ENCODE measurements at regions not wholly inside any gene's neighbourhood (a gene's known extent, or its start where the extent isn't known, plus 50 kb on each side); places are given as distances from the start of the nearest gene placed in this dataset.

GRCh38 chr12:38995249-38995648 is 89.9 kb upstream of the CPNE8 start:
- H3K27ac ChIP-seq (ENCODE audit: insufficient read depth, low read depth, low read length): no peak overlapping the region
- POLR2A ChIA-PET: no interaction called here
- FAIRE-seq (no peak), DNase-seq (ENCODE audit: low read depth, low spot score) (no peak)
- no peak overlapping the region for H3K9ac ChIP-seq (replicated peaks; ENCODE audit: extremely low read depth, insufficient read depth, low read length)
- no peak overlapping the region for H3K4me3 ChIP-seq (replicated peaks in 1 of 3; ENCODE audit: insufficient read depth in 1 of 3, low read depth in 1 of 3, low read length in 3 of 3)
- no peak overlapping the region for H2AFZ ChIP-seq (ENCODE audit: low read depth, low read length)
- BruUV-seq (replicated peaks): no TSS peak
- no peak overlapping the region for H3K4me2 ChIP-seq (ENCODE audit: insufficient read depth, low read length)
- no peaks in the 10 kb centered on the region for H3K36me3 ChIP-seq (ENCODE audit: control insufficient read depth in 2 of 2, extremely low read depth in 1 of 2, insufficient read depth in 2 of 2, low read length in 2 of 2)
- no peaks in the 10 kb centered on the region for H4K20me1 ChIP-seq (replicated peaks; ENCODE audit: control insufficient read depth, extremely low read depth, insufficient read depth, low read length)
- no peaks in the 10 kb centered on the region for H3K27me3 ChIP-seq (ENCODE audit: control insufficient read depth in 2 of 2, insufficient read depth in 2 of 2, low read length in 2 of 2)
- no peaks in the 10 kb centered on the region for H3K4me1 ChIP-seq (ENCODE audit: control insufficient read depth, extremely low read depth, insufficient read depth, low read length)
- no peaks in the 10 kb centered on the region for H3K79me2 ChIP-seq (ENCODE audit: control insufficient read depth, insufficient read depth, low read length)
- no peaks in the 10 kb centered on the region for H3K9me1 ChIP-seq (replicated peaks; ENCODE audit: control insufficient read depth, extremely low read depth, insufficient read depth, low read length)
- dilution Hi-C loops (cut with MboI; ENCODE audit: extremely low pct_ligation_motif_present, low sequenced_read_pairs): no loop called here
- CTCF ChIA-PET: interaction anchor here (1.2 kb wide), 1 partner anchor 74 kb away, joined by 4 read pairs; no protein-coding TSS in a partner anchor
- TF ChIP-seq MAX (IDR thresholded peaks at IDR 0.05; ENCODE audit: insufficient read depth, insufficient read length) (no peak), POLR2AphosphoS5 (IDR thresholded peaks at IDR 0.05; ENCODE audit: insufficient read depth, low read depth, low read length) (no peak)
- no peaks in the 10 kb centered on the region for H3K9me3 ChIP-seq (replicated peaks; ENCODE audit: control insufficient read depth, insufficient read depth, low read length)
- intact Hi-C loops (cut with micrococcal nuclease): no loop called here

DNA sequence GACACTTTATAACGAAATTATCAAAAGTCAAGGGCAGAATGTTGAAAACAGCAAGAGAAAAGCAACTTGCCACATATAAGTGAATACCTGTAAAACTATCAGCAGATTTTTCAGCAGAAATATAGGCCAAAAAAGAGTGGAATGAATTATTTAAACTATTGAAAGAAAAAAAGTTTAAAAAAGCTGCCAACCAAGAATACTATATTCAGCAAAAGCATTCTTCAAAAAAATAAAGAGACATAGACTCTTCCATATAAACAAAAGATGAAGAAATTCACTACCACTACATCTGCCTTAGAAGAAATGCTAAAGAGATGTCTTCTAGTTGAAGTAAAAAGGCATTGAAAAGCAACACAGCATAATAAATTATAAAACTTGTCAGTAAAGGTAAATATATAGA is 80.6 kb upstream of the CPNE8 start:
- no peak for FAIRE-seq
- no peak for DNase-seq (ENCODE audit: low read depth, low spot score)
- no peak overlapping the region for H3K27ac ChIP-seq (ENCODE audit: insufficient read depth, low read depth, low read length)
- ChIA-PET CTCF (no interaction called here), POLR2A (no interaction called here)
- H2AFZ ChIP-seq (ENCODE audit: low read depth, low read length): no peak overlapping the region
- H3K4me1 ChIP-seq (ENCODE audit: control insufficient read depth, extremely low read depth, insufficient read depth, low read length): no peaks in the 10 kb centered on the region
- H3K9me1 ChIP-seq (replicated peaks; ENCODE audit: control insufficient read depth, extremely low read depth, insufficient read depth, low read length): no peaks in the 10 kb centered on the region
- no TSS peak for BruUV-seq (replicated peaks)
- no peak overlapping the region for H3K4me2 ChIP-seq (ENCODE audit: insufficient read depth, low read length)
- H3K36me3 ChIP-seq (ENCODE audit: control insufficient read depth in 2 of 2, extremely low read depth in 1 of 2, insufficient read depth in 2 of 2, low read length in 2 of 2): no peaks in the 10 kb centered on the region
- dilution Hi-C loops (cut with MboI; ENCODE audit: extremely low pct_ligation_motif_present, low sequenced_read_pairs) (no loop called here), intact Hi-C loops (cut with micrococcal nuclease) (no loop called here)
- TF ChIP-seq MAX (IDR thresholded peaks at IDR 0.05; ENCODE audit: insufficient read depth, insufficient read length): no peak
- TF ChIP-seq EZH2 (IDR thresholded peaks at IDR 0.05; ENCODE audit: borderline replicate concordance, low read depth, low read length, severe bottlenecking): no peak
- TF ChIP-seq POLR2AphosphoS5 (IDR thresholded peaks at IDR 0.05; ENCODE audit: insufficient read depth, low read depth, low read length): no peak
- no peak for TF ChIP-seq FOS (IDR thresholded peaks at IDR 0.05; ENCODE audit: borderline replicate concordance, insufficient read depth, low read length)
- no peak for TF ChIP-seq JUN (IDR thresholded peaks at IDR 0.05; ENCODE audit: borderline replicate concordance, insufficient read depth, insufficient read length, low read depth)
- no peak for TF ChIP-seq GATA2 (IDR thresholded peaks at IDR 0.05; ENCODE audit: insufficient read depth, insufficient read length, low read depth, low read length)
- TF ChIP-seq POLR2A (IDR thresholded peaks at IDR 0.05; ENCODE audit: low read depth, low read length): no peak
- TF ChIP-seq, protein P1, sequence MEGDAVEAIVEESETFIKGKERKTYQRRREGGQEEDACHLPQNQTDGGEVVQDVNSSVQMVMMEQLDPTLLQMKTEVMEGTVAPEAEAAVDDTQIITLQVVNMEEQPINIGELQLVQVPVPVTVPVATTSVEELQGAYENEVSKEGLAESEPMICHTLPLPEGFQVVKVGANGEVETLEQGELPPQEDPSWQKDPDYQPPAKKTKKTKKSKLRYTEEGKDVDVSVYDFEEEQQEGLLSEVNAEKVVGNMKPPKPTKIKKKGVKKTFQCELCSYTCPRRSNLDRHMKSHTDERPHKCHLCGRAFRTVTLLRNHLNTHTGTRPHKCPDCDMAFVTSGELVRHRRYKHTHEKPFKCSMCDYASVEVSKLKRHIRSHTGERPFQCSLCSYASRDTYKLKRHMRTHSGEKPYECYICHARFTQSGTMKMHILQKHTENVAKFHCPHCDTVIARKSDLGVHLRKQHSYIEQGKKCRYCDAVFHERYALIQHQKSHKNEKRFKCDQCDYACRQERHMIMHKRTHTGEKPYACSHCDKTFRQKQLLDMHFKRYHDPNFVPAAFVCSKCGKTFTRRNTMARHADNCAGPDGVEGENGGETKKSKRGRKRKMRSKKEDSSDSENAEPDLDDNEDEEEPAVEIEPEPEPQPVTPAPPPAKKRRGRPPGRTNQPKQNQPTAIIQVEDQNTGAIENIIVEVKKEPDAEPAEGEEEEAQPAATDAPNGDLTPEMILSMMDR (IDR thresholded peaks at IDR 0.05; ENCODE audit: extremely low read depth in 1 of 2, insufficient read depth in 1 of 2, low read depth in 1 of 2, low read length in 2 of 2): no peak
- TF ChIP-seq MYC (IDR thresholded peaks at IDR 0.05; ENCODE audit: low read depth, low read length): no peak
- no peaks in the 10 kb centered on the region for H3K9me3 ChIP-seq (replicated peaks; ENCODE audit: control insufficient read depth, insufficient read depth, low read length)
- no peaks in the 10 kb centered on the region for H3K79me2 ChIP-seq (ENCODE audit: control insufficient read depth, insufficient read depth, low read length)
- no peaks in the 10 kb centered on the region for H4K20me1 ChIP-seq (replicated peaks; ENCODE audit: control insufficient read depth, extremely low read depth, insufficient read depth, low read length)
- no peak overlapping the region for H3K9ac ChIP-seq (replicated peaks; ENCODE audit: extremely low read depth, insufficient read depth, low read length)
- H3K4me3 ChIP-seq (replicated peaks in 1 of 3; ENCODE audit: insufficient read depth in 1 of 3, low read depth in 1 of 3, low read length in 3 of 3): no peak overlapping the region
- no peaks in the 10 kb centered on the region for H3K27me3 ChIP-seq (ENCODE audit: control insufficient read depth in 2 of 2, insufficient read depth in 2 of 2, low read length in 2 of 2)

All from endothelial cell of umbilical vein (primary cell).